ENCODE measurements at regions not wholly inside any gene's neighbourhood (a gene's known extent, or its start where the extent isn't known, plus 50 kb on each side); places are given as distances from the start of the nearest gene placed in this dataset.

DNA sequence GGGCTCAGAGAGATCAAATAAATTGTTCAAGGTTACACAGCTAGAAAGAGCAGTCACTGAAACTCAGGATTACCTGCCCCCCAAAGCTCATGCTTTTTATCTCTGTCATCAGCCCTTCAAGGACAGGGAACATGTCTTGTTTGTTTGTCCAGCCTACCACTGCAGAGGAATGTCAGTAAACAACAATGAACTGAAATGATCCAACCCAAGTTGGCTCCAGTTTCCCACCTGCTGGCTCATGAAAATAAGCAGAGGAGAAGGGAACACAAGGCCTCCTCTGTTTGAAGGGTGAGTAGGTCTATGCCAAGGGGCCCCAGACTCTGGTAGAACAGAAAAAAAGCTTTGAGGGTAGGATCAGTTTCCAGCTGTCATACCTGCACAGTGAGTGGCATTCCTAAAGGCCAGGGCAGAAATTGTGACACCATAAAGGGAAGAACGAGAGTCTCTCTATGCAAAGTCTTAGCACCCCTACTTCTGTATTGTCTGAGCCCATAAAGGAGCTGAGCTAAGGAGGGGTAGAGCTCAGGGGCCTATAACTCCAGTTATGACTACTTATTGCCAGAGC lies 115.2 kb downstream of the TRIM36 start:
- H3K27ac ChIP-seq (ENCODE audit: low read depth in 1 of 2, low read length in 2 of 2): no peak overlapping the region

More for the DNA sequence above, 115.2 kb downstream of the TRIM36 start:
- TF ChIP-seq, protein P1, sequence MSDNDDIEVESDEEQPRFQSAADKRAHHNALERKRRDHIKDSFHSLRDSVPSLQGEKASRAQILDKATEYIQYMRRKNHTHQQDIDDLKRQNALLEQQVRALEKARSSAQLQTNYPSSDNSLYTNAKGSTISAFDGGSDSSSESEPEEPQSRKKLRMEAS (IDR thresholded peaks at IDR 0.05): no peak
- TF ChIP-seq HNF4A (conservative IDR thresholded peaks at IDR 0.05) (no peak), JUND (IDR thresholded peaks at IDR 0.05) (no peak), RXRA (IDR thresholded peaks at IDR 0.05) (no peak), FOXA2 (IDR thresholded peaks at IDR 0.05) (no peak), HNF4G (IDR thresholded peaks at IDR 0.05) (no peak), TAF1 (conservative IDR thresholded peaks at IDR 0.05) (no peak), RAD21 (IDR thresholded peaks at IDR 0.05) (no peak), FOXA1 (IDR thresholded peaks at IDR 0.05) (no peak), GABPA (IDR thresholded peaks at IDR 0.05 in 1 of 2, conservative IDR thresholded peaks at IDR 0.05 in 1 of 2) (no peak), SP1 (IDR thresholded peaks at IDR 0.05) (no peak), NR2F2 (IDR thresholded peaks at IDR 0.05) (no peak), YY1 (IDR thresholded peaks at IDR 0.05) (no peak)
- TF ChIP-seq, protein P2, sequence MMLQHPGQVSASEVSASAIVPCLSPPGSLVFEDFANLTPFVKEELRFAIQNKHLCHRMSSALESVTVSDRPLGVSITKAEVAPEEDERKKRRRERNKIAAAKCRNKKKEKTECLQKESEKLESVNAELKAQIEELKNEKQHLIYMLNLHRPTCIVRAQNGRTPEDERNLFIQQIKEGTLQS (IDR thresholded peaks at IDR 0.05): no peak
- TF ChIP-seq, protein P3, sequence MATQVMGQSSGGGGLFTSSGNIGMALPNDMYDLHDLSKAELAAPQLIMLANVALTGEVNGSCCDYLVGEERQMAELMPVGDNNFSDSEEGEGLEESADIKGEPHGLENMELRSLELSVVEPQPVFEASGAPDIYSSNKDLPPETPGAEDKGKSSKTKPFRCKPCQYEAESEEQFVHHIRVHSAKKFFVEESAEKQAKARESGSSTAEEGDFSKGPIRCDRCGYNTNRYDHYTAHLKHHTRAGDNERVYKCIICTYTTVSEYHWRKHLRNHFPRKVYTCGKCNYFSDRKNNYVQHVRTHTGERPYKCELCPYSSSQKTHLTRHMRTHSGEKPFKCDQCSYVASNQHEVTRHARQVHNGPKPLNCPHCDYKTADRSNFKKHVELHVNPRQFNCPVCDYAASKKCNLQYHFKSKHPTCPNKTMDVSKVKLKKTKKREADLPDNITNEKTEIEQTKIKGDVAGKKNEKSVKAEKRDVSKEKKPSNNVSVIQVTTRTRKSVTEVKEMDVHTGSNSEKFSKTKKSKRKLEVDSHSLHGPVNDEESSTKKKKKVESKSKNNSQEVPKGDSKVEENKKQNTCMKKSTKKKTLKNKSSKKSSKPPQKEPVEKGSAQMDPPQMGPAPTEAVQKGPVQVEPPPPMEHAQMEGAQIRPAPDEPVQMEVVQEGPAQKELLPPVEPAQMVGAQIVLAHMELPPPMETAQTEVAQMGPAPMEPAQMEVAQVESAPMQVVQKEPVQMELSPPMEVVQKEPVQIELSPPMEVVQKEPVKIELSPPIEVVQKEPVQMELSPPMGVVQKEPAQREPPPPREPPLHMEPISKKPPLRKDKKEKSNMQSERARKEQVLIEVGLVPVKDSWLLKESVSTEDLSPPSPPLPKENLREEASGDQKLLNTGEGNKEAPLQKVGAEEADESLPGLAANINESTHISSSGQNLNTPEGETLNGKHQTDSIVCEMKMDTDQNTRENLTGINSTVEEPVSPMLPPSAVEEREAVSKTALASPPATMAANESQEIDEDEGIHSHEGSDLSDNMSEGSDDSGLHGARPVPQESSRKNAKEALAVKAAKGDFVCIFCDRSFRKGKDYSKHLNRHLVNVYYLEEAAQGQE (IDR thresholded peaks at IDR 0.05): no peak
- TF ChIP-seq, protein P4, sequence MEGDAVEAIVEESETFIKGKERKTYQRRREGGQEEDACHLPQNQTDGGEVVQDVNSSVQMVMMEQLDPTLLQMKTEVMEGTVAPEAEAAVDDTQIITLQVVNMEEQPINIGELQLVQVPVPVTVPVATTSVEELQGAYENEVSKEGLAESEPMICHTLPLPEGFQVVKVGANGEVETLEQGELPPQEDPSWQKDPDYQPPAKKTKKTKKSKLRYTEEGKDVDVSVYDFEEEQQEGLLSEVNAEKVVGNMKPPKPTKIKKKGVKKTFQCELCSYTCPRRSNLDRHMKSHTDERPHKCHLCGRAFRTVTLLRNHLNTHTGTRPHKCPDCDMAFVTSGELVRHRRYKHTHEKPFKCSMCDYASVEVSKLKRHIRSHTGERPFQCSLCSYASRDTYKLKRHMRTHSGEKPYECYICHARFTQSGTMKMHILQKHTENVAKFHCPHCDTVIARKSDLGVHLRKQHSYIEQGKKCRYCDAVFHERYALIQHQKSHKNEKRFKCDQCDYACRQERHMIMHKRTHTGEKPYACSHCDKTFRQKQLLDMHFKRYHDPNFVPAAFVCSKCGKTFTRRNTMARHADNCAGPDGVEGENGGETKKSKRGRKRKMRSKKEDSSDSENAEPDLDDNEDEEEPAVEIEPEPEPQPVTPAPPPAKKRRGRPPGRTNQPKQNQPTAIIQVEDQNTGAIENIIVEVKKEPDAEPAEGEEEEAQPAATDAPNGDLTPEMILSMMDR (IDR thresholded peaks at IDR 0.05; ENCODE audit: low read depth, low read length, missing input control): no peak
- TF ChIP-seq, protein P5, sequence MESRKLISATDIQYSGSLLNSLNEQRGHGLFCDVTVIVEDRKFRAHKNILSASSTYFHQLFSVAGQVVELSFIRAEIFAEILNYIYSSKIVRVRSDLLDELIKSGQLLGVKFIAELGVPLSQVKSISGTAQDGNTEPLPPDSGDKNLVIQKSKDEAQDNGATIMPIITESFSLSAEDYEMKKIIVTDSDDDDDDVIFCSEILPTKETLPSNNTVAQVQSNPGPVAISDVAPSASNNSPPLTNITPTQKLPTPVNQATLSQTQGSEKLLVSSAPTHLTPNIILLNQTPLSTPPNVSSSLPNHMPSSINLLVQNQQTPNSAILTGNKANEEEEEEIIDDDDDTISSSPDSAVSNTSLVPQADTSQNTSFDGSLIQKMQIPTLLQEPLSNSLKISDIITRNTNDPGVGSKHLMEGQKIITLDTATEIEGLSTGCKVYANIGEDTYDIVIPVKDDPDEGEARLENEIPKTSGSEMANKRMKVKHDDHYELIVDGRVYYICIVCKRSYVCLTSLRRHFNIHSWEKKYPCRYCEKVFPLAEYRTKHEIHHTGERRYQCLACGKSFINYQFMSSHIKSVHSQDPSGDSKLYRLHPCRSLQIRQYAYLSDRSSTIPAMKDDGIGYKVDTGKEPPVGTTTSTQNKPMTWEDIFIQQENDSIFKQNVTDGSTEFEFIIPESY (IDR thresholded peaks at IDR 0.05): no peak
- no peak overlapping the region for H3K9ac ChIP-seq (ENCODE audit: low read depth in 1 of 2, low read length in 2 of 2)
- WGBS: 80% methylated on average over 1 of the region's 1 CpG
- H3K9me3 ChIP-seq (ENCODE audit: control insufficient read depth in 4 of 4, low read length in 3 of 4): no peaks in the 10 kb centered on the region
- no peaks in the 10 kb centered on the region for H3K36me3 ChIP-seq (ENCODE audit: control insufficient read depth in 4 of 4, insufficient read depth in 3 of 4, low read depth in 1 of 4, low read length in 3 of 4)
- H3K4me1 ChIP-seq (ENCODE audit: control insufficient read depth in 4 of 4, insufficient read depth in 4 of 4, low read length in 3 of 4): peaks cover 0 to 13% (median 2%) of the 10 kb centered on the region in 4 donors
- no peak for DNase-seq (ENCODE audit: low spot score)
- no peak overlapping the region for H3K4me3 ChIP-seq (ENCODE audit: low read depth in 1 of 3, low read length in 3 of 3)
- no peaks in the 10 kb centered on the region for H3K27me3 ChIP-seq (ENCODE audit: control insufficient read depth in 4 of 4, insufficient read depth in 4 of 4, low read length in 3 of 4)

Measured in liver (tissue), 8 donors.